Mucosa of descending colon (tissue), 3 donors: ENCODE measurements at regions not wholly inside any gene's neighbourhood (a gene's known extent, or its start where the extent isn't known, plus 50 kb on each side); places are given as distances from the start of the nearest gene placed in this dataset.

Experiments used
- ATAC-seq: fragments of 200-7000 bp; cut with Tn5 transposase; one replicate; pipeline ENCODE4 v1.9.1; 2020; ENCODE audit warnings: mild to moderate bottlenecking, moderate library complexity
- DNase-seq, 3 donors: peaks; one replicate each; pipeline ENCODE4 v3.0.0-alpha.2; 2020
- H3K36me3 ChIP-seq: fragments of 200-600 bp; one replicate; pipeline ENCODE4 v1.8.0; 2021; ENCODE audit warnings: low read depth, mild to moderate bottlenecking
- H3K4me1 ChIP-seq: fragments of 200-600 bp; one replicate; pipeline ENCODE4 v1.8.0; 2021; ENCODE audit warnings: low read depth, mild to moderate bottlenecking
- H3K4me3 ChIP-seq: fragments of 200-600 bp; one replicate; pipeline ENCODE4 v1.8.0; 2021; ENCODE audit warnings: mild to moderate bottlenecking
- H3K9me3 ChIP-seq: fragments of 200-600 bp; one replicate; pipeline ENCODE4 v1.8.0; 2021; ENCODE audit warnings: mild to moderate bottlenecking
- intact Hi-C, 2 donors: fragments of 100-400 bp; cut with DNase I in 1 of 2; cut with micrococcal nuclease in 1 of 2; formaldehyde crosslinking; loops; one replicate each; pipeline versions ENCODE4 v1.11.0 to v1.11.1; 2022; cut with DNase I, micrococcal nuclease
- TF ChIP-seq, protein P1 (sequence below): fragments of 200-600 bp; IDR thresholded peaks from one replicate; pipeline ENCODE4 v1.8.0; 2022; ENCODE audit warnings: antibody characterized with exemption, mild to moderate bottlenecking
- donor health status: DM: no; HTN: no; CAD: no; lungs with moderate emphysema.
- donor health status: DM: no; HTN: no; CAD: no.
- donor health status: DM: no; HTN: yes; CAD: no.

DNA sequence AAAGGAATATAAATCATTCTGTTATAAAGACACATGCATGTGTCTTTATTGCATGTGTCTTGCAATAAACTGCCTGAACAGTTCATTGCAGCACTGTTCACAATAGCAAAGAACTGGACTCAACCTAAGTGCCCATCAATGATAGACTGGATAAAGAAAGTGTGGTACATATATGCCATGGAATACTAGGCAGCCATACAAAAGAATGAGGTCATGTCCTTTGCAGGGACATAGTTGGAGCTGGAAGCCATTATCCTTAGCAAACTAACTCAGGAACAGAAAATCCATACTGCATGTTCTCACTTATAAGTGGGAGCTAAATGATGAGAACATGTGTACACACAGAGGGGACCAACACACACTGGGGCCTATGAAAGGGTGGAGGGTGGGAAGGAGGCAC, 63.7 kb upstream of the CHD1 start:
- Histone ChIP-seq H3K4me1 (no peaks in the 10 kb centered on the region), H3K4me3 (no peak overlapping the region), H3K36me3 (no peaks in the 10 kb centered on the region), H3K9me3 (no peaks in the 10 kb centered on the region)
- intact Hi-C loops: no loop called here
- ATAC-seq (no peak), DNase-seq (no peak)
- TF ChIP-seq, protein P1, sequence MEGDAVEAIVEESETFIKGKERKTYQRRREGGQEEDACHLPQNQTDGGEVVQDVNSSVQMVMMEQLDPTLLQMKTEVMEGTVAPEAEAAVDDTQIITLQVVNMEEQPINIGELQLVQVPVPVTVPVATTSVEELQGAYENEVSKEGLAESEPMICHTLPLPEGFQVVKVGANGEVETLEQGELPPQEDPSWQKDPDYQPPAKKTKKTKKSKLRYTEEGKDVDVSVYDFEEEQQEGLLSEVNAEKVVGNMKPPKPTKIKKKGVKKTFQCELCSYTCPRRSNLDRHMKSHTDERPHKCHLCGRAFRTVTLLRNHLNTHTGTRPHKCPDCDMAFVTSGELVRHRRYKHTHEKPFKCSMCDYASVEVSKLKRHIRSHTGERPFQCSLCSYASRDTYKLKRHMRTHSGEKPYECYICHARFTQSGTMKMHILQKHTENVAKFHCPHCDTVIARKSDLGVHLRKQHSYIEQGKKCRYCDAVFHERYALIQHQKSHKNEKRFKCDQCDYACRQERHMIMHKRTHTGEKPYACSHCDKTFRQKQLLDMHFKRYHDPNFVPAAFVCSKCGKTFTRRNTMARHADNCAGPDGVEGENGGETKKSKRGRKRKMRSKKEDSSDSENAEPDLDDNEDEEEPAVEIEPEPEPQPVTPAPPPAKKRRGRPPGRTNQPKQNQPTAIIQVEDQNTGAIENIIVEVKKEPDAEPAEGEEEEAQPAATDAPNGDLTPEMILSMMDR: no peak

DNA sequence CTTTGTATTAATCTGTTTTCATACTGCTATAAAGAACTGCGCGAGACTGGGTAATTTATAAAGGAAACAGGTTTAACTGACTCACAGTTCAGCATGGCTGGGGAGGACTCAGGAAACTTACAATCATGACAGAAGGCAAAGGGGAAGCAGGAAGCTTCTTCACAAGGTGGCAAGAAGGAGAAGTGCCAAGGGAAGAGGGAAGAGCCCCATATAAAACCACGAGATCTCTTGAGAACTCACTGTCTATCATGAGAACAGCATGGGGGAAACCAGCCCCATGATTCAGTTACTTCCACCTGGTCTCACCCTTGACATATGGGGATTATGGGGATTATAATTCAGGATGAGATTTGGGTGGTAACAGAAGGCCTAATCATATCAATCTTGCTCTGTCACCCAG, 60.9 kb upstream of the CHD1 start:
- H3K36me3 ChIP-seq: no peaks in the 10 kb centered on the region
- H3K4me1 ChIP-seq: no peaks in the 10 kb centered on the region
- TF ChIP-seq, protein P1: no peak
- DNase-seq (no peak), ATAC-seq (no peak)
- H3K4me3 ChIP-seq: no peak overlapping the region
- H3K9me3 ChIP-seq: no peaks in the 10 kb centered on the region
- intact Hi-C loops: no loop called here

DNA sequence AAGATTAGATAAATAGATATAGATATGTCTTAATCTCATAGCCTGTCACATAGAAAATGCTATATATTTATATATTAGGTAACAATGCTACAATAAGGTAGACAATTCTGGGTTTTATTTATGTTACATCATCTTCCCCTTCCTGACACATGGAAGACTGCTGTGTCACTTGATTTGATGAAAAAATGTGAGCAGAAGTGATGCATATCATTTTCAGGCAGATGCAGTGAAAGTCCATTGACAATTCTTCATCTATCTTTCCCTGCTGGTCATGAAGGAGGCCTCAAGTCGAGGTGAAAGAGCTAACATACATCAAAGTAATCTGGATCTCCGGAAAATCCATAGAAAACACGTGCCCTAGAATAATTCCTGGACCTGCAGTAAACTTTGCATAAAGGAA, 57.8 kb upstream of the CHD1 start:
- DNase-seq: no peak
- intact Hi-C loops: no loop called here
- TF ChIP-seq, protein P1: no peak
- no peak for ATAC-seq
- H3K36me3 ChIP-seq: no peaks in the 10 kb centered on the region
- no peak overlapping the region for H3K4me3 ChIP-seq
- H3K4me1 ChIP-seq: no peaks in the 10 kb centered on the region
- H3K9me3 ChIP-seq: no peaks in the 10 kb centered on the region

DNA sequence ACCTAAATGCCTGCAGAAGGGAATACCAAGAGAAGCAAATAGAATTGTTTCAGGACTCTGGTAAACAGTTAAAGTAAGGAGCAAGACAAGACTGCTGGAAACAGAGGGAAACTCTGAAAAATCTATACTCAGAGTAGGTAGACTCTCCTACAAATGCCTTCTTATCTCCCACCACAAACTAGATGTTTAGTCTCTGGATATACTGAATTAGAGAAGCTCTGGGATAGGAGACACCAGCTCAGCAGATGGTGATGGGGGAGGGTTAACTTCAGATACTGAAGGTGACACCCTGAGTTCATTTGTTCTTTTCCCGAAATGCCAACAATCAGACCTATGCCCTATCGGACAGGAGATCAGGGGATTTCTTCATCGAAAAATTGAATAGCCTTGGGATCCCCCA, 54.1 kb upstream of the CHD1 start:
- no peak for ATAC-seq
- no peak for DNase-seq
- H3K36me3 ChIP-seq: no peaks in the 10 kb centered on the region
- H3K9me3 ChIP-seq: no peaks in the 10 kb centered on the region
- intact Hi-C loops: no loop called here
- no peak overlapping the region for H3K4me3 ChIP-seq
- H3K4me1 ChIP-seq: no peaks in the 10 kb centered on the region
- TF ChIP-seq, protein P1: no peak
